Stimulated activated CD4-positive, alpha-beta T cell treated with anti-CD3 and anti-CD28 coated beads, TNF-alpha, amount 100 ng/mL, for 1 hour (primary cell): ENCODE measurements at regions not wholly inside any gene's neighbourhood (a gene's known extent, or its start where the extent isn't known, plus 50 kb on each side); places are given as distances from the start of the nearest gene placed in this dataset.

Experiments
- DNase-seq, 3 donors: peaks; one replicate each; pipeline ENCODE4 v3.0.0-alpha.2; 2020; ENCODE audit warnings: low read depth in 3 of 3, low spot score in 1 of 3

- DNase-seq, result no peak
These were observed 393.7 kb upstream of the NPVF start for GRCh38 chr7:25621993-25622392.

GRCh38 chr7:25622695-25623094, 394.4 kb upstream of the NPVF start:
- DNase-seq, result no peak

- no peak for DNase-seq
These were observed 395.8 kb upstream of the NPVF start for GRCh38 chr7:25624051-25624450.

- no peak for DNase-seq
These were observed 396.5 kb upstream of the NPVF start for GRCh38 chr7:25624833-25625232.

- no peak for DNase-seq
These were observed 397.2 kb upstream of the NPVF start for GRCh38 chr7:25625306-25625992.

GRCh38 chr7:25626451-25627131, 398.3 kb upstream of the NPVF start:
- DNase-seq, result no peak

- no peak for DNase-seq
These were observed 400.2 kb upstream of the NPVF start for GRCh38 chr7:25628446-25628845.

GRCh38 chr7:25632616-25633015, 404.3 kb upstream of the NPVF start:
- no peak for DNase-seq

GRCh38 chr7:25633426-25634036, 405.2 kb upstream of the NPVF start:
- DNase-seq, result no peak

- DNase-seq, result no peak
These were observed 407.9 kb upstream of the NPVF start for GRCh38 chr7:25636168-25636567.

- DNase-seq, result no peak
These were observed 408.6 kb upstream of the NPVF start for GRCh38 chr7:25636871-25637283.

GRCh38 chr7:25638068-25638467, 409.8 kb upstream of the NPVF start:
- no peak for DNase-seq

- no peak for DNase-seq
These were observed 410.4 kb upstream of the NPVF start for GRCh38 chr7:25638590-25639244.

- no peak for DNase-seq
These were observed 414.6 kb upstream of the NPVF start for GRCh38 chr7:25642849-25643248.

- DNase-seq, result no peak
These were observed 415.0 kb upstream of the NPVF start for GRCh38 chr7:25643286-25643685.

- no peak for DNase-seq
These were observed 415.6 kb upstream of the NPVF start for GRCh38 chr7:25643770-25644394.

GRCh38 chr7:25646726-25647413, 418.6 kb upstream of the NPVF start:
- no peak for DNase-seq

- DNase-seq, result no peak
These were observed 419.6 kb upstream of the NPVF start for GRCh38 chr7:25647872-25648271.

- DNase-seq, result no peak
These were observed 424.1 kb upstream of the NPVF start for GRCh38 chr7:25652366-25652765.

GRCh38 chr7:25653384-25653783, 425.1 kb upstream of the NPVF start:
- DNase-seq, result no peak

- DNase-seq, result no peak
These were observed 427.8 kb upstream of the NPVF start for GRCh38 chr7:25656071-25656470.
